ENCODE measurements at regions not wholly inside any gene's neighbourhood (a gene's known extent, or its start where the extent isn't known, plus 50 kb on each side); places are given as distances from the start of the nearest gene placed in this dataset.

- DNase-seq (ENCODE audit: low read depth, low spot score), result no peak
- H3K27ac ChIP-seq, result peak overlapping the region; percentile 94
- peak overlapping the region; percentile 70 for H3K9ac ChIP-seq (ENCODE audit: insufficient read length)
- no peaks in the 10 kb centered on the region for H3K36me3 ChIP-seq (ENCODE audit: insufficient read depth, low read length)
- peak overlapping the region; percentile 79 for H3K4me3 ChIP-seq
- peaks cover 2% of the 10 kb centered on the region; the same call in 1 of the 2 replicates for H3K9me3 ChIP-seq (ENCODE audit: low read depth, low read length)
- TF ChIP-seq EZH2 (IDR thresholded peaks at IDR 0.05) (no peak), POLR2AphosphoS5 (IDR thresholded peaks at IDR 0.05; ENCODE audit: borderline replicate concordance, low read depth, low read length) (no peak), FOXP2 (optimal IDR thresholded peaks at IDR 0.05; ENCODE audit: control extremely low read depth, extremely low read length, insufficient read depth) (no peak)
Measured at GRCh38 chr20:4574356-4574690, 111.9 kb upstream of the PRNP start.

GRCh38 chr20:4573564-4574355 is 112.5 kb upstream of the PRNP start:
- H3K36me3 ChIP-seq (ENCODE audit: insufficient read depth, low read length), result no peaks in the 10 kb centered on the region
- peak overlapping the region; percentile 79 for H3K4me3 ChIP-seq
- H3K9me3 ChIP-seq (ENCODE audit: low read depth, low read length), result peaks cover 2% of the 10 kb centered on the region; the same call in 1 of the 2 replicates
- TF ChIP-seq FOXP2 (optimal IDR thresholded peaks at IDR 0.05; ENCODE audit: control extremely low read depth, extremely low read length, insufficient read depth) (no peak), EZH2 (IDR thresholded peaks at IDR 0.05) (no peak), POLR2AphosphoS5 (IDR thresholded peaks at IDR 0.05; ENCODE audit: borderline replicate concordance, low read depth, low read length) (no peak)
- H3K27ac ChIP-seq, result peak overlapping the region; percentile 94
- peak; percentile 72 for DNase-seq (ENCODE audit: low read depth, low spot score)
- H3K9ac ChIP-seq (ENCODE audit: insufficient read length), result peak overlapping the region; percentile 70

- no peak overlapping the region for H3K4me3 ChIP-seq
- no peaks in the 10 kb centered on the region for H3K36me3 ChIP-seq (ENCODE audit: insufficient read depth, low read length)
- H3K27ac ChIP-seq, result no peak overlapping the region
- TF ChIP-seq POLR2AphosphoS5 (IDR thresholded peaks at IDR 0.05; ENCODE audit: borderline replicate concordance, low read depth, low read length) (no peak), EZH2 (IDR thresholded peaks at IDR 0.05) (no peak)
- no peaks in the 10 kb centered on the region for H3K9me3 ChIP-seq (ENCODE audit: low read depth, low read length)
- no peak for DNase-seq (ENCODE audit: low read depth, low spot score)
- H3K9ac ChIP-seq (ENCODE audit: insufficient read length), result no peak overlapping the region
Measured at GRCh38 chr20:4571759-4572531, 114.3 kb upstream of the PRNP start.

- TF ChIP-seq EZH2 (IDR thresholded peaks at IDR 0.05), result no peak
- Histone ChIP-seq H3K9ac (ENCODE audit: insufficient read length) (no peak overlapping the region), H3K27ac (no peak overlapping the region), H3K4me3 (peak overlapping the region; percentile 10; the same call in 1 of the 2 replicates), H3K36me3 (ENCODE audit: insufficient read depth, low read length) (no peaks in the 10 kb centered on the region), H3K9me3 (ENCODE audit: low read depth, low read length) (no peaks in the 10 kb centered on the region)
- DNase-seq (ENCODE audit: low read depth, low spot score), result no peak
Measured at GRCh38 chr20:4569865-4570264, 116.4 kb upstream of the PRNP start.

GRCh38 chr20:4569092-4569491 is 117.2 kb upstream of the PRNP start:
- H3K9ac ChIP-seq (ENCODE audit: insufficient read length), result no peak overlapping the region
- no peak for DNase-seq (ENCODE audit: low read depth, low spot score)
- no peaks in the 10 kb centered on the region for H3K36me3 ChIP-seq (ENCODE audit: insufficient read depth, low read length)
- no peaks in the 10 kb centered on the region for H3K9me3 ChIP-seq (ENCODE audit: low read depth, low read length)
- TF ChIP-seq POLR2AphosphoS5 (IDR thresholded peaks at IDR 0.05; ENCODE audit: borderline replicate concordance, low read depth, low read length) (no peak), FOXP2 (optimal IDR thresholded peaks at IDR 0.05; ENCODE audit: control extremely low read depth, extremely low read length, insufficient read depth) (no peak), EZH2 (IDR thresholded peaks at IDR 0.05) (no peak)
- no peak overlapping the region for H3K27ac ChIP-seq
- no peak overlapping the region for H3K4me3 ChIP-seq

- no peak overlapping the region for H3K9ac ChIP-seq (ENCODE audit: insufficient read length)
- TF ChIP-seq EZH2 (IDR thresholded peaks at IDR 0.05) (no peak), FOXP2 (optimal IDR thresholded peaks at IDR 0.05; ENCODE audit: control extremely low read depth, extremely low read length, insufficient read depth) (no peak), POLR2AphosphoS5 (IDR thresholded peaks at IDR 0.05; ENCODE audit: borderline replicate concordance, low read depth, low read length) (no peak)
- H3K27ac ChIP-seq, result no peak overlapping the region
- no peaks in the 10 kb centered on the region for H3K36me3 ChIP-seq (ENCODE audit: insufficient read depth, low read length)
- no peaks in the 10 kb centered on the region for H3K9me3 ChIP-seq (ENCODE audit: low read depth, low read length)
- DNase-seq (ENCODE audit: low read depth, low spot score), result no peak
- no peak overlapping the region for H3K4me3 ChIP-seq
Measured at GRCh38 chr20:4568361-4568959, 117.8 kb upstream of the PRNP start.

- TF ChIP-seq POLR2AphosphoS5 (IDR thresholded peaks at IDR 0.05; ENCODE audit: borderline replicate concordance, low read depth, low read length) (no peak), EZH2 (IDR thresholded peaks at IDR 0.05) (no peak), FOXP2 (optimal IDR thresholded peaks at IDR 0.05; ENCODE audit: control extremely low read depth, extremely low read length, insufficient read depth) (no peak)
- H3K36me3 ChIP-seq (ENCODE audit: insufficient read depth, low read length), result no peaks in the 10 kb centered on the region
- no peaks in the 10 kb centered on the region for H3K9me3 ChIP-seq (ENCODE audit: low read depth, low read length)
- DNase-seq (ENCODE audit: low read depth, low spot score), result no peak
- no peak overlapping the region for H3K4me3 ChIP-seq
- no peak overlapping the region for H3K27ac ChIP-seq
- no peak overlapping the region for H3K9ac ChIP-seq (ENCODE audit: insufficient read length)
Measured at GRCh38 chr20:4567170-4567569, 119.1 kb upstream of the PRNP start.

DNA sequence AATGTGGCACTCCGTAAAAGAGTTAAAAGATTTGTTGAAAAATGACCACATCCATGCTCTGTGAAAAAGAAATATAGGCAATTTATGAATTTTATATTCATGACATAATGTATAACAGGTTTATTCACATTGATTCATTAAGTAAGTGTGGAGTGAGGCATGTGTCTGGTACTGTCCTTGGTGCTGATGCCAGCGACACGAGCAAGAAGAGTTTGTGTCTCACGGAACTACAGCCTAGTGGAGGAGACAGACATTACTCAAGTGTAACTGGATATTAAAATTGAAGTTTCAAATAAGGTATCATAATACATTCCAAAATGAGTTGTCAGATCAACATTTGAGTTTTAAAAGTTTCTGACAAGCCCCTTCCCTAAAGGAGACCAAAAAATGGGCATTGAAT is 122.7 kb upstream of the PRNP start:
- no peak for TF ChIP-seq EZH2 (IDR thresholded peaks at IDR 0.05)
- no peak for TF ChIP-seq POLR2AphosphoS5 (IDR thresholded peaks at IDR 0.05; ENCODE audit: borderline replicate concordance, low read depth, low read length)
- no peak for TF ChIP-seq FOXP2 (optimal IDR thresholded peaks at IDR 0.05; ENCODE audit: control extremely low read depth, extremely low read length, insufficient read depth)
- no peak overlapping the region for H3K27ac ChIP-seq
- H3K36me3 ChIP-seq (ENCODE audit: insufficient read depth, low read length), result no peaks in the 10 kb centered on the region
- H3K9me3 ChIP-seq (ENCODE audit: low read depth, low read length), result no peaks in the 10 kb centered on the region
- H3K9ac ChIP-seq (ENCODE audit: insufficient read length), result no peak overlapping the region
- no peak for DNase-seq (ENCODE audit: low read depth, low spot score)
- H3K4me3 ChIP-seq, result no peak overlapping the region
